Middle frontal gyrus (tissue), 1 donor: ENCODE measurements at regions not wholly inside any gene's neighbourhood (a gene's known extent, or its start where the extent isn't known, plus 50 kb on each side); places are given as distances from the start of the nearest gene placed in this dataset.

Source experiments
- DNase-seq: peaks from one replicate; pipeline ENCODE4 v3.0.0-alpha.2; 2015; ENCODE audit warnings: low spot score; ENCODE audit errors: extremely low spot score

GRCh38 chr3:102104033-102104432, 254.7 kb downstream of the NFKBIZ start:
- DNase-seq: no peak

GRCh38 chr3:102105193-102105592, 255.9 kb downstream of the NFKBIZ start:
- DNase-seq: no peak

DNA sequence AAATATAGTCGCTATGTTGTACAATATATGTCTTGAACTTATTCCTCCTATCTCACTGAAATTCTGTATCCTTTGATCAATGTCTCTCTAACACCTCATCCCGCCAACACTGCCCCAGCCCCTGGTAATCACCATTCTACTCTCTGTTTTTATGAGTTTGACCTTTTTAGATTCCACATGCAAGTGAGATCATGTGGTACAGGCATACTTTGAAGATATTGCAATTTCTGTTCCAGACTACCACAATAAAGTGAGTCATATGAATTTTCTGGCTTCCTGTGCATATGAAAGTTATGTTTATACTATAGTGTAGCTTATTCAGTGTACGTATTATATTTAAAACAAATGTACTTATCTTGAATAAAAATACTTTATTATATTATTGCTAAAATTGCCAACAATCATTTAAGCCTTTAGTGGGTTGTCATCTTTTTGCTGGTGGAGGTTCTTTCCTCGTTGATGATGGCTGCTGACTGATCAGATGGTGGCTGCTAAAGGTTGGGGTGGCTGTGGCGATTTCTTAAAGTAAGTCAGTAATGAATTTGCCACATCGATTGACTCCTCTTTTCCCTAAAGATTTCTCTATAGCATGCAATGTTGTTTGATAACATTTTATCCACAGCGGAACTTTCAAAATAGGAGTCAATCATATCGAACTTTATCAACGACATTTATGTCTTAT, 257.2 kb downstream of the NFKBIZ start:
- no peak for DNase-seq

GRCh38 chr3:102112704-102113230, 263.5 kb downstream of the NFKBIZ start:
- DNase-seq: no peak

DNA sequence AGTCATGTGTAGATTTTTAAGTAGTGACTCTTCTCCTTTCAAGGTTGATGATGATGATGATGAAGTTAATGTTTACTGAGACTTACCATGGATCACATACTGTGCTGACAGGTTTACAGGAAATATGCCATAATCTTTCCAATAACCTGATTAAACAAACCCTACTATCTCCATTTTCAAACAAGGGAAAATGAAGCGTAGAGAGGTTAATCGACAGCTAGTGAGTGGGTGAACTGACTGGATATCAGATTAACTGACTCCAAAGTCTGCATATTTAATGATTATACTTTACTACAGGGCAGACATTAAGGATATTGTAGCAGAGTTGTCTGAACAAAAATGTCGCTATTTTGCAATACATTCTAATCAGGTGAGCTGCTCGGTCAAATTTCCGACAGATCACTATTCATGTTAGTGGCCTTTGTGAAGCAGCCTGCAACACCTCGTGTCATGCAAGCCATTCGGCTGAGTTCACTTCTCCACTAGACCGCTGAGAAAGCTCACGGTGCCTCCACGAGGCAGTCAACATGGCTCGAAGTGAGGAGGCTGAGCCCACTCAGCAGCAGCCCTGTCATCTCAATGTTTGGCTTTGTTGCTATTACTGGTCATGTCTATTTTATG, 264.2 kb downstream of the NFKBIZ start:
- DNase-seq: no peak

- DNase-seq: no peak
Observed at GRCh38 chr3:102114264-102114979, 265.1 kb downstream of the NFKBIZ start.

- DNase-seq: no peak
Observed at GRCh38 chr3:102122527-102122926, 273.2 kb downstream of the NFKBIZ start.

DNA sequence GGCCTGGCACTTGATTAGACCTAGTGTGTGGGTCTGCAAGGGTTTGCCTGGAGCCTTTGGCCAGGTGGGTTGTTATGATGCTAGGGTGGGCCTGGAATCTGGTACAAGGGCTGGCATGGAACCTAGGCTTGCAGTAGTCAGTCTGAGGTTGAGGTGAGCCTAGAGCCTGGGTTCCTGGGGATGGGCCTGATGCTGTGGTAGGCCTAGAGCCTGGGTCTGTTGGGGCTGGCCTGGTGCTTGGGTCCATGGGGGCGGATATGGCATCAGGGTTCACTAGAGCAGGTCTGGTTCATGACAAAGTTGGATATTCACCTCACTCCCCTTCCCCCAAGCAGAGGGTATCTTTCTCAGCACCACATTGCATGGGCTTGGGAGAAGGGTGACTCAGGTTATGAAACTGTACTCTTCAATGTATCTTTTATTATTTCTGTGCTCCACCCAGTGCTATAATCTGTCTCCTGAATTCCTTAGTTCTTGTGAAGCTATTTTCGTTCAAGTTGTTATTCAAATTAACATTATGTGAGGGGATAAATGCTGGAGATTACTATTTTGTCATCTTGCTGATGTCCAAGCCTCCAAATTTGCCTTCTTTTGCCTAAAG, 274.4 kb downstream of the NFKBIZ start:
- DNase-seq: no peak

DNA sequence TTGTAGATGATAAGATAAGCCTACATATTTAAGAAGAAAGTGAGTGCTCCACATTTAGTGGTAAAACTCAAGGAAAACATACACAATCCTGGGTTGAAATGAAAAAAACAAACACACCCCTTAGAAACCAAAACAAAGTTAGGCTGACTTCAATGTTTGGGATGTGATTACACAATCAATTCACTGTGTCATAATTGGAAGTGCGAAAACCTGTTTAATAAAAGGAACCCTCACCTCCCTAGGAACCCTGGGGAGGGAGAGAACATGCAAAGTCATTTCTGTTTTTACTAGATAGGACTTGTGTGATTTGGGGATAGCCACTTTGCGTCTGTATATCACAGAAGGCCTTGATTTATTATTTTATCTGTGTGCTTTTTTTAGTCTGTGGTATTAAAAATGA, 275.0 kb downstream of the NFKBIZ start:
- DNase-seq: no peak

DNA sequence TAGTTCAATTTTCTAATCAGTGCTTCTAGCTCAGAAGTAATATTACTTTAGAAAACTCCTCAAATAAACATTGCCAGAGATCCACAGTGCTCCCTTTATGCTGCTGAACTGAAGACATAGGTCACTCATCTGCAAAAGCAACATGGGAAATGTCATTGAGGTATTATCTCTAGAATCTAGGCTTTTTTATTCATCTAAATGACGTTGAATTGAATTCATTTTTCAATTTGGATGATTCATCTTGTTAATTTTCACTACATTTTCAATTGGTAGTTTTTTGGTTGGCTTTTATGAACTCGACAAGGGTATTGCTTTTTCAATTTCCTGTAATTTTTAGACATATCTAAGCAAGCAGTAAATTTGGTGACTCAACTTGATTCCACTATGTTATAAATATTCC, 275.4 kb downstream of the NFKBIZ start:
- DNase-seq: no peak

DNA sequence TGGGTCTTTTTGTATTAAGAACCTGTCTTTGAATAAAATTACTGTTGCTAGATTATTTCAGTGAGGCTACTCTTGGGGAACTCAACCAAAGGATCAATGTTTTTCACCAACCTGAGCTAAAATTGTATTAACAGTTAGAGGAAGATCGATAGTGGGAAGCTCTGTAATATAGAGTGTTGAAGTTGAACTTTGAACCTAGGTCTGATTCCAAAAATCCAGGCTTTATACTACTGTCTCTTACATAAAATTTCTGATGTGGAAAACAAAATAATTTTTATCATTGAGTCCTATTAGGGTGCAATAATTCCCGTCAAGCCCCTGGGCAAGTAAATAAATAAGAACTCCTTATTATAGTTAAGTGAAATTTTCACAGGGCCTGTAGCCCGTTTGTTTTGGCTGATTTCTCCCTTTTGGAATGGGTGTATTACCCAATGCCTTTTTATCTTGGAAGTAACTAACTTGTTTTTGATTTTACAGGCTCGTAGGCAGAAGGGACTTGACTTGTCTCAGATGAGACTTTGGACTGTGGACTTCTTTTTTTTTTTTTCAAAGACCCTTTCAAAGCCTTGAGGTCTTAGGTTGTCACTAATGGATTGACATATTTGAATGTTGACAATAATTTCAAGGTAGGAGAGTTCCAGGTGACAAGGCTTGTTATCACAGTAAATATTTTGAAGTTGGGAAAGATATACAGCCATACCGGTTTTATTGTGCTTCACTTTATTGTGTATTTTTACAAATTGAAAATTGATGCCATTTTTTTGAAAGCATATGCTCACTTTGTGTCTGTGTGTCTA, 276.1 kb downstream of the NFKBIZ start:
- DNase-seq: no peak

DNA sequence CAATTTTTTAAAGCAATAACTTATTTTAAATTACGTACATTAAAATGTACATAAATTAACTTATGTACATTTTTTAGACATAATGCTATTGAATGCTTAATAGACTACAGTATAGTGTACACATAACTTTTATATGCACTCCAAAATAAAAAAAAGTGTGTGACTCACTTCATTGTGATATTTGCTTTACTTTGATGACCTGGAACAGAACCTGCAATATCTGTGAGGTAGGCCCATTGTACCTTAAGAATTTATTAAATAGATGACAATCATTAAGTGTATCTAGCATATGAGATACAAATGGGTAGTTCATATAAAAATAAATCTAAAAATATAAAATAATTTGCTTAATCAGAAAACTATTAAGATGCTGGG, 276.7 kb downstream of the NFKBIZ start:
- DNase-seq: no peak

DNA sequence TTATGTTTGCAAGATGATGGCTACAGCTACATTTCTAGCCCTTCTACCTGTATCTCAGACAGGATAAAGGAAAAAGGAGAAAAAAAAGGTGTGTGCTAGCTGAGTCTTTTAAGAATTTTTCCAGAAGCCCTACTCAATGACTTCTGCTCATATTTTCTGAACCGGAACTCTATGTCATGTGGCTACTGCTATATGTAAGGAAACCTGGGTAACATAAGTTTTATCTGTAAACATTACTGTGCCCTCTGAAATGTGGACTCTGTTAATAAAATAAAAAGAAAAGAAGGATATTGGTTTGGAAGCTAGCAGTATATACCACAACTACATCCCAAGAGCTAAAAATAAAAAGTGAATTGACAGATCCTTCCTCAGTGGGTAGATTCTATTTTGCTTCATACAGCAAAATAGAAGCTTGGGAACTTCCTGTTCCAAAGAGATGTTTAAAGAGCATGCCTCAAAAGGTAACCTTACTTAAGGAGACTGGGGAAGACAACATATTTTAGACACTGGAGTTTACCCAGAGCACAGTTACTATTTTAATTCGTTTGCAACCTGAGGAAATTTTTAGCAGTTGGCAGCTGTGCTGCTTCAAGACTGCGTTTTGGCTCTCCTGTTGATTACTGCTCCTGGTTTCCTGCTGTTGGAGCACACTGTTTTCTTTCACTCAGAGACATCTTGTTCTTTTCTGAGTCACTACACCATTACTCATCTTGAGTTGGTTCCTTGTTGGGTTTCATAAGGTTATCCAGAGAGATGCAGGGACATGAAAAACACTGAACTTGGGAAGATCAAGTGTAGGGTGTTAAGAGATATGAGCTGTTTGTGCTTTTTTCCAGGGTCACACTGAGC, 280.7 kb downstream of the NFKBIZ start:
- peak; percentile 11 for DNase-seq

DNA sequence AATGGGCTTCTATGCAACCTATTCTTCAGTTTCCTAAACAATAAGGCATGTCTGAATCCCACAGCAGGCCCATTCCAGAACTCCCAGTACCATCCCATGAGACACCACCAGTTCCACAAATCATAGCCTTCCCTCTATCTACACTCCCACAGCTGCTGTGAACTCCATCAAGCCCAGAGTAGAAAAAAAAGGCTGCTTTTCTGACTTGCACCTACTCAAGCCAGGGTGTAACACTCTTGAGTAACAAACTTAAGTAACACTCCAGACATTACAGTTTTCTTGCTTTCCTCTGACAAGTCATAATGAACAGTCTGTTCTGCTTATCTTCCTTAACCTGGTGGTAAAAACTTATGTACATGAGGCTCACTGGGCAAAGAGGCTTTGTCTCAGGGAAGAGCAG, 283.1 kb downstream of the NFKBIZ start:
- DNase-seq: no peak

DNA sequence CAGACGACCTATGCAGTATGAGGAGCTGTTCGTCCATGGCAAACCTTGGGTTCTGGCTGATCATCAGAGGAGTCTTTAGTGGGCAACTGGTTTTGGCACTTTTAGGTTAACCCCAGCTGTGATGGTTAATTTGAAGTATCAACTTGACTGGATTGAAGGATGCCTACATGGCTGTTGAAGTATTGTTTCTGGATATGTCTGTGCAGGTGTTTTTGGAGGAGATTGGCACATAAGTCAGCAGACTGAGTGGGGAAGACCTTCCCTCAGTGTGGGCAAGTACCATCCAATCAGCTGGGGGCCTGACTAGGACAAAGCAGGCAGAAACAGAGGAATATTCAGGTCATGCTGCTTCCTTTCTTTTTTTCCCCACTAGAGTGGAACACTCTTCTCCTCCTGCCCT, 284.1 kb downstream of the NFKBIZ start:
- DNase-seq: no peak

GRCh38 chr3:102135316-102135715, 286.0 kb downstream of the NFKBIZ start:
- no peak for DNase-seq

- DNase-seq: no peak
Observed at GRCh38 chr3:102136183-102136582, 286.9 kb downstream of the NFKBIZ start.

- DNase-seq: no peak
Observed at GRCh38 chr3:102140116-102140515, 290.8 kb downstream of the NFKBIZ start.

GRCh38 chr3:102141096-102141927, 292.0 kb downstream of the NFKBIZ start:
- no peak for DNase-seq

DNA sequence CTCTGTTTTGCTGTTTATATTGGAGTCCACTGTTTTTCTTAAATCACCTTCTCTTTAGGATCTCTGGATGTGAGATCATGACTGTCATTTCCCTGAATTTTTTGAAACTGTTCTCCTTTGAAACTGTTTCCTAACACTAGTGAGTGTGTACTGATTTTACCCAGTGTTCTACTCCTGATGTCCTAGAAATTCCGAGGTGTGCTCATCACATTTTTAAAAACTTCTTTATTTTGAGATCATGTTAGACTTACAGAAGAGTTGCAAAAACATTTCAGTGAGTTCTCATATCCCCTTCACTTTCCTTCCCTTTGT, 292.6 kb downstream of the NFKBIZ start:
- DNase-seq: no peak
